NCI-H1092 (cell line): ENCODE measurements at regions not wholly inside any gene's neighbourhood (a gene's known extent, or its start where the extent isn't known, plus 50 kb on each side); places are given as distances from the start of the nearest gene placed in this dataset.
"Not testable (repeated sequence)": the region's sequence is repeated elsewhere in the genome, so short reads cannot be mapped to it uniquely, and the experiment has no call there.

Experiments
- DNase-seq: peaks from one replicate; lab custom pipeline; 2025; lab: John Stamatoyannopoulos, UW

DNA sequence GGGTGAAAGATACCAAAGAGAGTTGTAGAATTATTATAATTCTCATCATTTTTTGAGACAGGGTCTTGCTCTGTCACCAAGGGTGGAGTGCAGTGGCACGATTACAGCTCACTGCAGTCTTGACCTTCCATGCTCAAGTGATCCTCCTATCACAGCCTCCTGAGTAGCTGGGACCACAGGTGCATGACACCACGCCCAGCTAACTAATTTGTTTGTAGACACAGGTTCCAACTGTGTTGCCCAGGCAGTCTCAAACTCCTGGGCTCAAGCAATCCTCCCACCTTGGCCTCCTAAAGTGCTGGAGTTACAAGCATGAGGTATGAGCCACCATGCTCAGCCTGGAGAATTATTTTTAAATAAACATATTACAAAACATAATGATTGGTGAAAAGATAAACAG, 92.8 kb upstream of the MSH6 start:
- no peak for DNase-seq

DNA sequence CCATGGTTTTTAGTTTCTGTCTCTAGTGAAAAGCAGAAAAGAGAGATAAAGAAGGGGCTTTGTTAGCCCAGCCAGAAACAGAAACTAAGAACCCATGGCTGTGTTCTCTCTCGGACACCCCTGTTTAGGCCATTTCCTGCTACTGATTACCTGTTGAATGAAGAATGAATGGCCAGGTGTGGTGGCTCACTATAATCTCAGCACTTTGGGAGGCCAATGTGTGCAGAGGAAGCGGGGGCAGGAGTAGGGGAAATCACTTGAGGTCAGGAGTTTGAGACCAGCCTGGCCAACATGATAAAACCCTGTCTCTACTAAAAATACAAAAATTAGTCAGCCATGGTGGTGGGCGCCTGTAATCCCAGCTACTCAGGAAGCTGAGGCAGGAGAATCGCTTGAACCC, 93.8 kb upstream of the MSH6 start:
- DNase-seq, result not testable (repeated sequence)

DNA sequence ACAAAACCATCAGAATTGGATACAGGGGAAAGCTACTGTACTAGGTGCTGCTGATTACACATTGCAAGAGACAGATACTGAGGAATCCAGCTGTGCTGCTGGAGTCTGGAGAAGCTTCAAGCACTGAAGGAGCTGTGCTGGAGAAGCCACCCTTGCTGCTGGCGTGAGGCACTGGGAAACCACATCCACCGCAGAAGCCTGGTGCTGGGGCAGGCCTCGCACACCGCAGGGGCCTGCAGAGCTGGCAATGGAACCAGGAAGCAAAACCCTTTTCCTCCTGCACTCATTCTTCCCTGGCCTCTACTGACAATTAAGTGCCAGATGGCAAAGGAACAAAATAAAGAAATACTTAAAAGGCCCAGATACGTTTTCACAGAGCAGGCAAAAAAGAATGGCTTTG, 94.4 kb upstream of the MSH6 start:
- DNase-seq, result peak; percentile 2

DNA sequence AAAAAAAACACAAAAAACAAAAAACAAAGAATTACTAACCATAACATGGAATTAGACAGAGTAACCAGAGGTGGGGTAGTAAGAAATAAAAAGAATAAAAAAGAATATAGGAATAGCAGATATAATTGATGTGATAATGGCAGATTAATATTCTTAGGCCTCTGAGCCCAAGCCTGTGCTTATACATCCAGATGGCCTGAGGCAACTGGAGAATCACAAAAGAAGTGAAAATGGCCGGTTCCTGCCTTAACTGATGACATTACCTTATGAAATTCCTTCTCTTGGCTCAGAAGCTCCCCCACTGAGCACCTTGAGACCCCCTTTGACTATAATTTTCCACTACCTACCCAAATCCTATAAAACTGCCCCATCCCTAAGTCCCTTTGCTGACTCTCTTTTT, 95.1 kb upstream of the MSH6 start:
- DNase-seq, result no peak

DNA sequence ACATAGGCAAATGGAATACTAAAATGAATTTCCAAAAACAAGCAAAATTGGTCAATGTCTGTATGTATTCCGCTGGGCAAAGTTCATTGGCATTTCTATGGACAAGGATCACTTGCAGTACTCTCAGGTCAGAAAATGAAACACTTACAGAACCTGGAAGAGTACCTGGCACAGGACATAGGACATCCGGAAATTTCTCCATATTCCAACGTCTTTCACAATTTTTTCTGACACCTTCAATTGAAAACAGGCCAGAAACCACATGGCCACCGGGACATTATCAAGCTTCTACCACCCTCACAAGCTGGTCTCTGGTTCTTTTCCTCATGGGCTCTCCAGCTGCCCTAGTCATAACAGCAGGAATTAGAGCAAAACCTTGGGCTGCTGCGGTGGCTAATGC, 96.9 kb upstream of the MSH6 start:
- DNase-seq, result no peak

DNA sequence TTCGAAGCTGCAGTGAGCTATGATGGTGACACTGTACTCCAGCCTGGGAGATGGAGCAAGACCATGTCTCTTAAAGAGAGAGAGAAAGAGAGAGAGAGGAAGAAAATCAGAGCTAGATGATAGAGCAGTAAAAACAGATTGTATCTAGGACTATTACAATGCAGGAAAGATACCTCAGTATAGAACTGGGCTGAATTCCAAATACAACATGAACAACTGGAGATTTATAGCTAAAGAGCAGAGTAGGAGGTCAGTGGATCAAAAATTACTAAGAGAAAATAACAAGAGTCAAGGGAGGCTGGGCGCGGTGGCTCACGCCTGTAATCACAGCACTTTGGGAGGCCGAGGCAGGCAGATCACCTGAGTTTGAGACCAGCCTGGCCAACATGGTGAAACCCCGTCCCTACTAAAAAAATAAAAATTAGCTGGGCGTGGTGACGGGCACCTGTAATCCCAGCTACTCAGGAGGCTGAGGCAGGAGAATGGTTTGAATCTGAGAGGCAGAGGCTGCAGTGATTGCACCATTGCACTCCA, 100.7 kb upstream of the MSH6 start:
- no peak for DNase-seq

DNA sequence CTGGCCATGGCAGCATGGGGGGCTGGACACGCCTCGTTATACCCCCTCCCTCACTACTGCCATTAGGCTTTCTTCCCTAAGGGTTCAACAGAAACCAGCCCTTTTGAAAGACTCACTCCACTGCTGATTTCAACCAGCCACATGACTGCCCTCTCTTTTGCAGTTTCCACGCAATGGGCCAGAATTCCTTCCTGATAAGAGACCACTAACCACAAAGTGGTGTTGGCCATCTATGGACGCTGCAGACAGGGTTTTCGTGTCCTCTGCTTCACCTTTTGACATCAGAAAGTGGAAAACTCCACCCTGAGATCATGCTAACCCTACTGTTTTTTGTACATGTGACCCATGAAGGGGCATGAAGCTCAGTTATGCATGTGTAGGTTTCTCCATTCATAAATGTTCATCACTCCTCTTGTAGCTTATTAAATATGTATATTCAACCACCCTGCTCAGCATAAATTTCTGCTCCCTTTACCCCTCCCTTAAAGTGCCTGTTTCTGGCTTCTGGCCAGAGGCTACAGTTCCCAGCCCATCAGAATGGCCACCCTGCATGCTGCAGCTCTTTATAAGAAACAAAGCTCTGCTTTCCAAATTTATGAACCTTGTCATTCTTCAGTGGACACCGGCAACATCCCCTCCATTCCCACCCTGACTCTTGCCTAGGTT, 105.6 kb upstream of the KCNK12 start:
- no peak for DNase-seq

DNA sequence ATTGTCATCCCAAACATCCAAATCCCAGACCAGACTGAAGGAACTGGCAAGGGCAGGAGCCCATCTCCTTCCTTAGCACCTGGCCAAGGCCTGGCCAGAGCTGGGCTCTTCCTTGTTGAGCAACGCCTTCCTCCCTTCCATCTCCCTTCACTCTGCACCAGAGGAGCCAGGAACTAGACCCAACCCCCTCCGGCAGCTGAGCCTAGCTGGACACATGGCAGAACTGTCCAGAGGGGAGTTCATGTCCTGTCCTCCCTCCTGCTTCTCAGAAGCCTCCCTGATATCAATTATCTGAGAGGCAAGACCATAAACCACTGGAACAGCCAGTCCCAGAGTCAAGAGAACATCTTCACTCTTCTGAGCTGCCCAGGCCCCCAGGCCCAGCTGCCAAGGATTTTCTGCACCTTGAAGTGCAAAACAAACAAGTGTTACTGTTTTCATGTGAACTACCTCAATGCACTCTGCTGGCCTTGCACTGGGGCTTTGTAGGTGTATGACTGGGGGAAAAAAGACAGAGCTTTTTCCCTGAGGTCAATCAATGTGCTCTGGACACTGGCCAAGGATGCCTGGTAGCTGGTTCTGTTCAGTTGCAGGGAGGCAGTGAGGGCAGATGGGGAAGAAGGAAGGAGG, 104.5 kb upstream of the KCNK12 start:
- DNase-seq, result no peak

DNA sequence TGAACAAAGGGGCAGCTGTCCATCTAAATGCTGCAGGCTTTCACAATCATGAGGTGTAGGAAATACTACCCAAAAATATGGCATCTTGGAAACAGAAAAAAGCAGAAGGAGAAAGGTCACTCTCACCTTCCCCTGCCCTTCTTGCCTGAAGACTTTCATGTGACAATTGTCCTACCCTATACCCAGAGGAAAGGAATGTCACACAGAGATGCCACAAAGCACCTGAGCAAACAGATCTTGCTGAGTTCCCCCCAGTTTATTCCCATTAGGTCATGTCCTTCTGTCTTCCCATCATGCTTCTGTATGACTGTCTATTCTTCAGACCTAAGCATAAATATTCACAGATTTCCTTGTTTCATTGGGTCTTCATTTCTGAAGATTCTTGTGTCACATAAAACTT, 95.5 kb upstream of the KCNK12 start:
- no peak for DNase-seq

DNA sequence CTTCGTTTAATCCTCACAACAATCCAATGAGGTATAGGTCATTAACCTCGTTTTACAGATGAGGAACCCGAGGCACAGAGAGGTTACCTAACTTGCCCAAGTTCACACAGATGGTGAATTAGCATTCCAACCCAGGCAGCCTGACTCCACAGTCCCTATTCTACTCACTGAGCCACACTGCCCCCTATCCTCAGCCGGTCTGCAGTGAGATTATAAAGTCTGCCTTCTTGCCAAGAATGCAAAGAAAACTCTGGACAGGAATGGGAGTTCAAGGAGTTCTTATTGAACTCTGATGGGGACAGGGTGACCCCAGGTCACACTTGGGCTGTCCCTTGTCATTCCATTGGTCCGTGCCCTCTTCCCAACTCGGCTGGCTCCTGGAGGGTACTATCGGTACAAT, 94.0 kb upstream of the KCNK12 start:
- DNase-seq, result no peak

DNA sequence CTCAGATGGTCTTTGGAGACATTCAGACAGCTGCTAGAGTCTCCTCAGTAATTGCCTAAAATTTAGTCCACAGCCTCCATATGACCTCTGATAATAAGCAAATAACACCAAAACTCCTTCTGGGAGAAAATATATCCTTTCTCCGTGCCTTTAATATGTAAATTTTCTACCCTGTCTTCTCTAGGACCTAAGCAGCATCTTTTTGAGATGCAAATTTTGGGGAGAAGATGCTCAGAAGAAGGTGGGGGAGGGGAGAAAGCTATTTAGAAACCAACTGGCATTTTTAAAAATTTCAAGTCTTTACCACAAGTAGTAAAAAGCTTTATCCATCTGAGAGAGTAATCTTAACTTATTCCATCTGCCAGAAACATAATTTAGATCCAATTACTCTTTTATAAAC, 91.8 kb upstream of the KCNK12 start:
- DNase-seq, result no peak

DNA sequence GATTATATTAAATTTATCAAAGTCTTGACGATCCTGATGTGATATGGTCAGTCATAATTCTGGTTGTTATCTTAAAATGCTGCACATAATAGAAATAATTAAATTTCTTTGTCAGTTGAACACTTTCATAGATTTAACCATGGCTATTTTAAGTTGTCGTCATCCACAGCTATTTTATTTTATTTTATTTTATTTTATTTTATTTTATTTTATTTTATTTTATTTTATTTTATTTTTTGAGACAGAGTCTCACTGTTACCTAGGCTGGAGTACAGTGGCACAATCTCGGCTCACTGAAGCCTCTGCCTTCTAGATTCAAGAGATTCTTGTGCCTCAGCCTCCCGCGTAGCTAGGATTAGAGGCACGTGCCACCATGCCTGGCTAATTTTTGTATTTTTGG, 90.5 kb upstream of the KCNK12 start:
- DNase-seq, result no peak

DNA sequence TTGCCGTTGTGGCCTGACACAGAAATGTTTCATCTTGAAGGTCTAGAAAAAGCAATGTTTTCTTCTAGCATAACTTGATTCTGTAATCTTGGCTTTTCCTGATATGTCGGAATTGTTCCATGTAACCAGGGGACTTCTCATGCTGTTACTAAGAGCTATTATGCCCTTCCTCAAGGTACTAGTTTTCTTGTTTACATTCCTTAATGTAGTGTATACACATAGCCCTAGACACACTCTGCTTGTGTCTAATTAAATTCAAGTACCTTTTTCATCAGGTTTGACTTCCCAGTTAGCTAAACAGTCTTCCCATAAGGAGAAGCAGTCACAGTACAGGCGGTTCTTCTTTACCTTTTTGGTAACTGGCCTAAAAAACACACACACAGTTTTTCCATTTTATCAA, 89.4 kb upstream of the KCNK12 start:
- no peak for DNase-seq

DNA sequence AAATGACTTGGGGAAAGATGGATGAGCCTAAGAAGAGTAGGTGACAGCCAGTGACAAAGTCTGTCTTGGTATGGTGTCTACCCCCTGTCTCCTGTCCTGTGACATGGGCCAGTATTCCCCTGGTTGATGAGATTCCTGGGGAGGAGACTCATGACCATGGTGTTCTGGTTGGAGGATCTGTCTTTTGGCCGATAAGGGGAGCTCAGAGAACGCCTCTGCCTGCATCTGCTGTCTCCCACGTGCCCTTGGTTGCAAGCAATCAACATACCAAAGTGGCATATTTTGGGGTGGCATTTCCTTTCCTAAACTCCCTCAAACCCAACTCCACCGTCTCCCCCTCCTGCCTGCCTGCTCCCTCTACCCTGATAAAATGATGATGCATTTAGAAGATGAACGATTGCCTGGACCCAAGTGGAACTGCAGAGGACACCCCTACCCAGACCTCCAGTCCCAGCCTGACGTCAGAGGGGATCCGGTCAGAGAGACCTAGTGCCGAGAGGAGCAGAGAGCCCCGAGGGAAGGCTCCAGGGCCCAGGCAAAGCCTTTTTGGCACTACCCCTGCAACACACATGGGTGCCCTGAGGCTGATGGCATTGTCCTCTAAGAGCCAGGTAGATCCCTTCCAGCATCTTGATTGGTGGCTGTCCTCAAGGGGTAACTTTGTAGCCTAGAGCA, 88.0 kb upstream of the KCNK12 start:
- DNase-seq, result no peak

DNA sequence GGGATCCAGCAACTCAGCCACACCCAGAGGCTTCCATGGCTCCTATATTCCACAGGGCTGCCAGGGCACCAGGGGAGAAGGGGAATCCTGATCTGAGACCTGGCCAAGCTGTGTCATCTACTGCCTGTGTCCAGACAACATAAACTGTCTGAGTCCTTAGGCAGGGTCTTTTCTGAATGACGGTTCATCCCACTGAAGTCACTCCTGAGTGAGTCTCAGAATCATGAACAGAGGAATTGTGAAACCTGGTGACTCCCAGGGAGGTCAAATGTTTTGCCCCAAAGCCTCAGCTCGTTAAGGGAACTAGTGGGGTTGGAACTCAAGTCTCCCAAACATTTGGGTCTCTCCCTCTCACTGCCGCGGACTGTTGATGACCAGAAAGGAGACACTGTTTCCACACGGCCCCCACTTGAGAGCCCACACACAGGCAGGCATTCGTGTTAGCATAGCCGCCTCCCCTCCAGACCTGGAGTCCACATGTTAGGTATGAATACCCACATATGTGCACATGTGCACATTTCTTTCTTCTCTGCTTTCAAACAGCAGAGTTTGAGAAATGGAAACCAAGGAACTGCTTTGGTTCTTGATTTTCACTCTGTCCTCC, 87.2 kb upstream of the KCNK12 start:
- DNase-seq, result no peak

DNA sequence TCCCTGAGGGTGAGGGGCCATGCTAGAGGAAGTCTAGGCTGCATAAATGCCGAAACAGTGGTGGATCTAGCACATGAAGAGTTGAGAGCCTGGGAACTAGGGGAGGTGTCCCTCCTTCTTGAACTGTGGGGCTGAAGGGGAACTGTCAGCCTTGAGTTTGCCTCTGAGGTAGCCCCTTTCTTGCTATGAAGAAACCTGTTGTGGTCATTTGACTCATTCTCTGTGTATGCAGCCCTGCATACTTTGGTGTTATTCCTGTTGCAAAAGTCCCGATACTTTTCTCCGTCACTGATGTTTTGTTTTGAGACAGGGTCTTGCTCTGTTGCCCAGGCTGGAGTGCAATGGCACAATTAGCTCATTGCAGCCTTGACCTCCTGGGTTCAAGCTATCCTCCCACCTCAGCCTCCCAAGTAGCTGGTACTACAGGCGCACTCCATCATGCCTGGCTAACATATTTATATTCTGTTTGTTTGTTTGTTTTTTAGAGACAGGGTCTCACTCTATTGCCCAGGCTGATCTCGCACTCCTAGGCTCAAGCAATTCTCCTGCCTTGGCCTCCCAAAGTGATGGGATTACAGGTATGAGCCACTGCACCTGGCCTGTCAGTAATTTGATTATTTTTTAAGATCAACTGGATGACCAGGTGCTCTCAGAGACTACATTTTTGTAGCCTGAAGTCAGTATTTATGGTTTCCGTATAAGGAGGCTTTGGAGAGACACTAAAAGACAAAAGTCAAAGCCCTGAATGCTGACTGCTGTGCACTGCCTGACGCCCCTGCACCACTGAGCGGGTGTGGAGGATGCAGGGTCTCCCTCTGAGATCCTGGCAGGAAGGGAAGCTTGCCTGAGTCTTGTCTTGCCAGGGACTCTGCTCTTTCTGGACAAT, 86.2 kb upstream of the KCNK12 start:
- DNase-seq, result no peak

DNA sequence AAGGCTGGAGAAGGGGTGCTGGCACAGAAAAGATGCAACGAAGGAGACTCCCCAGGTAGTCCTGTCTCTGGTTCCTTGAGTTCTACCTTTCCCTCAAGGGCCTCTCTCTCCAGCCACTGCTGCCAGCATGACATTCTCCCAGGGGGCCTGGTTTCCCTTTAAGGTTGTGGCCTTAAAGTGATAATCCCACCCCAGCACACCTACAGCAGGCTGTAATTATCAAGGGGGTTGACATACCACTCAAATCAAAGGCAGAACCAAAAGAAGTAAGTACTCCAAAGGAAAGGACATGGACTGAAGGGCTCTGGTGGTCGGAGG, 84.7 kb upstream of the KCNK12 start:
- no peak for DNase-seq

DNA sequence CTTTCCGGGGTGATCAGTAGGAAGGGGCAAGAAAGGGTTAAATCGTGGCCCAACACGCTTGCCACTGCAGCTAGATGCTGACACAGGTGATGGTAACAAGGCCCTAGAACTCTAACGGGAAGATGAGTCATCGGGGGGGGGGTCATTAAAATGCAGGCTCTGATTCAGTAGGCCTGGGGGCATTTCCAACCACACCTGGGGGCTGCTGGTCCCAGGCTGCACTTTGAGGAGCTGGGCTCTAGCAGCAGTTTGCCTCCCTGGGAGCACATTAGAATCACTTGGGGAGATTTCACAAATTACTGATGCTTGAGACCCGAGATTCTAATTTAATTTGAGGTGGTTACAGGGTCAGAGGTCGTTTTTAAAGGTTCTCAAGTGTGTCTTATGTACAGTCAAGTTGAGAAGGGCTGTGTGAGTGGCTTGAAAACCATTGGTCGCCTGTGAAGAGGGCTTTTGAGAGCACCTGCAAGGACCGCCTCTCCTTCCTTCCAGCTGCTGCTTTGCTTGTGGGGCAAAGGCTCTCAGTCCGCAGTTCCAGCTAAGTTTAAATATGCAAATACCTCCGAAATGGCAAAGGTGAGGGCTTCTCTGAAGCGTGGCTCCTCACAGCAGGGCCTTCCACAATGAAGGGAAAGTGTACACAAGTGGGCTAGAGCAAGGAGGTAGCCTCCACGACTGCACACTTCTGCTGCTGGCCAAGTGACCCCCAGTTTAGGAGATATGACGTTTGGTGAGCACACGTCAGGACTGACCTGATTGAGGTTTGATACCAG, 84.2 kb upstream of the KCNK12 start:
- no peak for DNase-seq

DNA sequence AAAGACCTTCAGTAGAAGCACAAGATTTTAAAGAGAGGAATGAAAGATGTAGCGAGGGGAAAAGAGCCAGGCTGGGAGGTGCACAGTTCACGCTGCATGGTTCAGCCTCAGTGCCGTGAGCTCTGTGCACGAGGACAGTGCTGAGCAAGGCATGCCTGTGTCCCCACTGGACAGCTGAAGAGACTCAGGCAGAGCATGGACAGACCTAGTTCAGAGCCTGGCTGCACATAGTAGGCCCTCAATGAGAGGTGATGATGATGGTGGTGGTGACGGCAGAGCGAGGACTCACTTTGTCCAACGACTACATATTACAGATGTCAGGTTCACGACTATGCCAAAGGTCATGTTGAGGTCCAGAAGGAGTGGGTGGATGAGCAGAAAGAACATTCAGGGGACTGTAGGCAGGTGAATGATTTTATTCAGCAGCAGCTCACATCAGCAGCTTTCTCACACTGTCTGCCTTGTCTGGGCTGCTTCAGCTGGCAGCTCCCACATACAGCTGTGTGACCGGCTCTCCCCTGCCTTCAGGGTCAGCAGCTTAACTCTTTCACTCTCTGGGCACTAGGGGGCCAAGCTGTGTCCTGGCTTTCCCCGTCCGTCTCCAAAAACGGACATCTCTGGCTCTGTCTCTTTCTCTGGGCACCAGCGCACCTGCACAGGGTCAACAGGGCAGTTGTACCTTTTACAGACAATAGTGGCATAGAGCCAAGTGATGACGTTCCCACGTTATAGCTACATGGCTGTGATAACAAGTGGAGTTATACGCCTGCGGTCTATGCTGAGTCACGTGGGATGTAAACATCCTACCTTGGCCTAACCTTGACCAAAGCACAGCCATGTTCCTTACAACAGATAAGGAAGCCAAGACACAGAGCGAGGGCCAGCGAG, 83.4 kb upstream of the KCNK12 start:
- no peak for DNase-seq

DNA sequence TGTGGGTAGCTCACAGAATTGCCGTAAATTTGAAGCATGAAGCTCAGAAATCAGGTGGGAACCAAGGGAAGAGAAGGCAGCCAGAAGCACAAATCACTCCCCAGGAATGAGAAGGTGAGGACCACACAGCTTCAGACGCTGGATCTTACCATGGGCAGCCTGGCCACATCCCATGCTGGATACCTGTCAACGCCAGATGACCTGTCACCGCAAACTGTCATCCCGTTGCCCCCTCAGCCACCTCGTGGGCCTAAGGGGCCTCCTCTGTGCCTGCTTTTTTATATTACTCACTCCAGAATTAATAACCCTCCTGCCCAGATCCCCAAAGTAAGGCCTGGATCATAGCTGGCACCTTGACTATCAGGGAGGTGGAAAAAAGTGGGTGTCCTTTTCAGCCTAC, 82.3 kb upstream of the KCNK12 start:
- DNase-seq, result no peak
